SK-N-SH (cell line): ENCODE measurements at regions not wholly inside any gene's neighbourhood (a gene's known extent, or its start where the extent isn't known, plus 50 kb on each side); places are given as distances from the start of the nearest gene placed in this dataset.

Source experiments
- CTCF ChIA-PET: fragments of 300-600, 350-600 bp; formaldehyde crosslinking; extraction: SDS; loops from one replicate; lab custom pipeline; 2021; lab: Yijun Ruan, JAX
- POLR2A ChIA-PET: fragments of 350-600 bp; sonication (Branson Sonifier 250); formaldehyde crosslinking; extraction: SDS; loops from one replicate; lab custom pipeline; 2020; ENCODE audit warnings: antibody characterized with exemption, inconsistent platforms; lab: Yijun Ruan, JAX
- DNase-seq: peaks from one replicate; pipeline ENCODE4 v3.0.0; 2012
- H2AFZ ChIP-seq: fragments of 200-600 bp; sonication (generic); 2 replicates; pipeline ENCODE4 v1.8.1; 2016; ENCODE audit warnings: antibody characterized with exemption, mild to moderate bottlenecking, low read depth
- H3F3A ChIP-seq: fragments of 200-600 bp; sonication (generic); replicated peaks from 2 replicates; pipeline ENCODE3; 2016; ENCODE audit warnings: antibody characterized with exemption, mild to moderate bottlenecking; ENCODE audit not compliant: insufficient read depth
- H3K27ac ChIP-seq, 2 experiments: fragments of 200-500 bp in 1 of 2; fragments of 200-600 bp in 1 of 2; sonication (Bioruptor generic) in 1 of 2; sonication (generic), shearing (Covaris generic) in 1 of 2; 2 replicates each; pipeline versions ENCODE4 v1.5.1 to v1.6.1; 2014 to 2016; ENCODE audit warnings: low read depth in 2 of 2, inconsistent platforms in 1 of 2, low read length in 1 of 2, mild to moderate bottlenecking in 1 of 2, mixed read lengths in 1 of 2
- H3K27me3 ChIP-seq: fragments of 200-600 bp; sonication (generic), shearing (Covaris generic); 2 replicates; pipeline ENCODE4 v1.6.1; 2016; ENCODE audit warnings: mixed run types; ENCODE audit not compliant: insufficient read depth
- H3K36me3 ChIP-seq, 2 experiments: fragments of 200-500 bp in 1 of 2; fragments of 200-600 bp in 1 of 2; sonication (Bioruptor generic) in 1 of 2; sonication (generic) in 1 of 2; replicated peaks in 1 of 2; 2 replicates each; pipeline versions ENCODE3 to v1.5.1; 2014 to 2016; ENCODE audit warnings: low read length in 1 of 2, mild to moderate bottlenecking in 1 of 2; ENCODE audit not compliant: insufficient read depth in 2 of 2, control insufficient read depth in 1 of 2
- H3K4me1 ChIP-seq, 2 experiments: fragments of 200-500 bp in 1 of 2; fragments of 200-600 bp in 1 of 2; sonication (Bioruptor generic) in 1 of 2; sonication (generic), shearing (Covaris generic) in 1 of 2; 2 replicates each; pipeline versions ENCODE4 v1.5.1 to v1.6.1; 2014 to 2016; ENCODE audit warnings: low read depth in 1 of 2, low read length in 1 of 2, mixed run types in 1 of 2; ENCODE audit not compliant: insufficient read depth in 2 of 2, control insufficient read depth in 1 of 2
- H3K4me2 ChIP-seq: fragments of 200-600 bp; sonication (generic), shearing (Covaris generic); 2 replicates; pipeline ENCODE4 v1.6.1; 2017; ENCODE audit warnings: mixed run types
- H3K4me3 ChIP-seq, 2 experiments: fragments of 200-500 bp in 1 of 2; fragments of 200-600 bp in 1 of 2; sonication (Bioruptor generic) in 1 of 2; sonication (generic), shearing (Covaris generic) in 1 of 2; 2 replicates each; pipeline versions ENCODE4 v1.5.1 to v1.8.1; 2014 to 2016; ENCODE audit warnings: low read depth in 2 of 2, inconsistent platforms in 1 of 2, low read length in 1 of 2, mild to moderate bottlenecking in 1 of 2, mixed read lengths in 1 of 2, moderate library complexity in 1 of 2
- H3K79me2 ChIP-seq: fragments of 200-600 bp; sonication (generic); 2 replicates; pipeline ENCODE4 v1.8.1; 2017; ENCODE audit warnings: mild to moderate bottlenecking; ENCODE audit not compliant: insufficient read depth
- H3K9ac ChIP-seq: fragments of 200-600 bp; sonication (generic); 2 replicates; pipeline ENCODE4 v1.6.1; 2017; ENCODE audit warnings: mixed run types
- H3K9me2 ChIP-seq: fragments of 200-600 bp; sonication (generic); 2 replicates; pipeline ENCODE4 v1.6.1; 2017; ENCODE audit warnings: mixed run types
- H3K9me3 ChIP-seq: fragments of 200-600 bp; sonication (generic); 2 replicates; pipeline ENCODE4 v1.6.1; 2017; ENCODE audit warnings: mixed run types, mild to moderate bottlenecking, moderate library complexity
- H4K20me1 ChIP-seq: fragments of 200-600 bp; sonication (generic); 2 replicates; pipeline ENCODE4 v1.6.1; 2017; ENCODE audit warnings: mild to moderate bottlenecking, mixed run types; ENCODE audit not compliant: insufficient read depth
- CHD2 ChIP-seq: fragments of 150-350 bp; IDR thresholded peaks from 2 replicates; pipeline ENCODE4 v1.6.1; 2018; ENCODE audit warnings: low read length; ENCODE audit not compliant: partially characterized antibody
- ELF1 ChIP-seq: IDR thresholded peaks from 2 replicates; pipeline ENCODE4 v1.4.0; 2012
- FOSL2 ChIP-seq: IDR thresholded peaks from 2 replicates; pipeline ENCODE4 v1.4.0; 2012; ENCODE audit warnings: low read depth, mild to moderate bottlenecking, moderate library complexity, borderline replicate concordance
- FOXJ3 ChIP-seq: sonication (generic); formaldehyde crosslinking; IDR thresholded peaks from 2 replicates; pipeline ENCODE4 v1.5.1; 2020; ENCODE audit warnings: mild to moderate bottlenecking, missing genetic modification reagents
- GATA2 ChIP-seq: sonication (generic); formaldehyde crosslinking; IDR thresholded peaks from 2 replicates; pipeline ENCODE4 v1.5.0; 2020; ENCODE audit warnings: mild to moderate bottlenecking, missing genetic modification reagents
- JUND ChIP-seq: IDR thresholded peaks from 2 replicates; pipeline ENCODE4 v1.4.0; 2012
- NFIC ChIP-seq: IDR thresholded peaks from 2 replicates; pipeline ENCODE4 v1.4.0; 2012; ENCODE audit warnings: borderline replicate concordance
- PBX3 ChIP-seq: IDR thresholded peaks from 2 replicates; pipeline ENCODE4; 2012
- POLR2AphosphoS5 ChIP-seq: IDR thresholded peaks from 2 replicates; pipeline ENCODE4 v1.6.1; 2012; ENCODE audit warnings: low read depth, low read length
- RAD21 ChIP-seq: IDR thresholded peaks from 2 replicates; pipeline ENCODE4 v1.6.1; 2012; ENCODE audit warnings: mild to moderate bottlenecking, low read length
- RXRA ChIP-seq: IDR thresholded peaks from 2 replicates; pipeline ENCODE4 v1.4.0; 2012; ENCODE audit warnings: low read depth, mild to moderate bottlenecking, borderline replicate concordance
- WGBS: methylation state at CpG from one replicate; pipeline ENCODE4 v1.1.6; 2017; ENCODE audit warnings: low lambda C conversion rate; 5-methylcytosine and 5-hydroxymethylcytosine counted together

DNA sequence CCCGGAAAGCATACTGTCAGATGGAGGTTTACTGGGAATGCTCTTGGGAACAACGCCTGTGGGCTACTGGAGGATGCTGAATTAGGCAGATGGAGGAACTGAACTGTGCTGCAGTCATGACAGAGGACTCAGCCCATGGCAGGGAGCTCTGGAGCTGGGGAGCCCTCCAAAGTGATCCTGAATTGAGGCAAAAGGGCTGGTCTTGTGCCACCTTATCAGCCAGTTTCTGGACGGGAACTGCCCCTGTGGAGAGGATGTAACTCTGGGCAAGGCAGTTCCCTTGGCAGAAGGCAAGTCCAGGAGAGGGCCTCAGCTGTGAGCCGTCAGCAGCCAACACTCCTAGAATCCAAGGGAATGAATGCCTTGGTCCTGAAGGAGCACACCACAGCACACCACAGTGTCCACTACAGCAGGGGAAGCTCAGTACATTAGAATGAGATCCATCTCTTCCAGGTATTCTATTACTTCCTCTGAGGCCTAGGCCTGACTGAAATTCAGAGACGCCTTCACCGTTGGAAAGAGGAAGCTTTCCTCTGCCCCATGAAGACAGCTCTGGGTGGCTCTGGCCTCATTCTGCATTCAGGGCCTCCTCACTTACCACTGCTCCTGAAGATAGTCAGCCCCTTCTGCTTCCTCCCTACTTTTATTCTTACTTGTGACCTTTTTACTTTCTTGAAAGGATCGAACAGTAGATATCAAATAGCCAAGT, 139.6 kb upstream of the GPR26 start:
- H2AFZ ChIP-seq, result no peak overlapping the region
- ChIA-PET CTCF (interaction anchor here (0.6 kb wide), 1 partner anchor 49 kb away, joined by 3 read pairs; no protein-coding TSS in a partner anchor), POLR2A (no interaction called here)
- H3K4me1 ChIP-seq, result no peaks in the 10 kb centered on the region
- H3K4me2 ChIP-seq, result no peak overlapping the region
- H3K4me3 ChIP-seq, result no peak overlapping the region
- DNase-seq, result no peak
- no peak overlapping the region for H3K9ac ChIP-seq
- no peak overlapping the region for H3K27ac ChIP-seq
- H3K79me2 ChIP-seq, result no peaks in the 10 kb centered on the region
- no peaks in the 10 kb centered on the region for H3K9me3 ChIP-seq
- H3K27me3 ChIP-seq, result no peaks in the 10 kb centered on the region
- no peaks in the 10 kb centered on the region for H3F3A ChIP-seq
- H3K9me2 ChIP-seq, result no peaks in the 10 kb centered on the region
- H3K36me3 ChIP-seq, result no peaks in the 10 kb centered on the region
- WGBS, result 34% methylated on average over 6 of the region's 7 CpGs
- no peaks in the 10 kb centered on the region for H4K20me1 ChIP-seq
- TF ChIP-seq FOSL2 (no peak), ELF1 (no peak), CHD2 (no peak), PBX3 (no peak), NFIC (no peak), JUND (no peak)

GRCh38 chr10:123527151-123527550, 139.0 kb upstream of the GPR26 start:
- H3K27ac ChIP-seq, result no peak overlapping the region
- no peak for DNase-seq
- ChIA-PET POLR2A (no interaction called here), CTCF (no interaction called here)
- H2AFZ ChIP-seq, result no peak overlapping the region
- no peaks in the 10 kb centered on the region for H3F3A ChIP-seq
- no peaks in the 10 kb centered on the region for H3K4me1 ChIP-seq
- no peaks in the 10 kb centered on the region for H3K9me3 ChIP-seq
- no peak overlapping the region for H3K9ac ChIP-seq
- H3K27me3 ChIP-seq, result no peaks in the 10 kb centered on the region
- no peaks in the 10 kb centered on the region for H4K20me1 ChIP-seq
- no peak for TF ChIP-seq POLR2AphosphoS5
- TF ChIP-seq RAD21, result no peak
- TF ChIP-seq RXRA, result no peak
- no peak for TF ChIP-seq JUND
- TF ChIP-seq FOXJ3 (CRISPR knock-in tag), result no peak
- no peaks in the 10 kb centered on the region for H3K79me2 ChIP-seq
- no peak overlapping the region for H3K4me2 ChIP-seq
- no peak overlapping the region for H3K4me3 ChIP-seq
- H3K9me2 ChIP-seq, result no peaks in the 10 kb centered on the region
- H3K36me3 ChIP-seq, result no peaks in the 10 kb centered on the region

GRCh38 chr10:123529146-123529760, 136.9 kb upstream of the GPR26 start:
- no peak overlapping the region for H3K27ac ChIP-seq
- no peaks in the 10 kb centered on the region for H3K9me2 ChIP-seq
- TF ChIP-seq FOXJ3 (CRISPR knock-in tag), result no peak
- TF ChIP-seq GATA2 (CRISPR knock-in tag), result 0 out of 2 replicates have a peak, but pooled peaks have one; percentile 14
- no peaks in the 10 kb centered on the region for H3K4me1 ChIP-seq
- H3K9ac ChIP-seq, result no peak overlapping the region
- H3K9me3 ChIP-seq, result no peaks in the 10 kb centered on the region
- no peaks in the 10 kb centered on the region for H4K20me1 ChIP-seq
- no peaks in the 10 kb centered on the region for H3K27me3 ChIP-seq
- POLR2A ChIA-PET, result interaction anchor here (0.6 kb wide), 1 partner anchor 894 kb away, joined by 3 read pairs; no protein-coding TSS in a partner anchor
- no peak overlapping the region for H2AFZ ChIP-seq
- CTCF ChIA-PET, result interaction anchor here (0.6 kb wide), 1 partner anchor 474 kb away, joined by 3 read pairs; no protein-coding TSS in a partner anchor
- no peaks in the 10 kb centered on the region for H3F3A ChIP-seq
- H3K4me3 ChIP-seq, result no peak overlapping the region
- no peak for DNase-seq
- 7% methylated on average over 5 of the region's 10 CpGs for WGBS
- no peaks in the 10 kb centered on the region for H3K36me3 ChIP-seq
- no peaks in the 10 kb centered on the region for H3K79me2 ChIP-seq
- H3K4me2 ChIP-seq, result no peak overlapping the region
